HG03095 (cell line): ENCODE measurements at regions not wholly inside any gene's neighbourhood (a gene's known extent, or its start where the extent isn't known, plus 50 kb on each side); places are given as distances from the start of the nearest gene placed in this dataset.

Experiments
- ATAC-seq: cut with Tn5 transposase; IDR thresholded peaks from one replicate; pipeline ENCODE4 v1.9.1; 2021; ENCODE audit warnings: moderate library complexity; ENCODE audit not compliant: unreplicated experiment

- ATAC-seq, result no peak
Measured at GRCh38 chr10:56905051-56905450, 544.0 kb upstream of the ZWINT start.

GRCh38 chr10:56902554-56902953, 541.5 kb upstream of the ZWINT start:
- ATAC-seq, result no peak

GRCh38 chr10:56895306-56895705, 534.2 kb upstream of the ZWINT start:
- ATAC-seq, result no peak

- no peak for ATAC-seq
Measured at GRCh38 chr10:56881218-56881617, 520.2 kb upstream of the ZWINT start.

GRCh38 chr10:56880606-56881005, 519.5 kb upstream of the ZWINT start:
- no peak for ATAC-seq

- ATAC-seq, result no peak
Measured at GRCh38 chr10:56874950-56875349, 513.9 kb upstream of the ZWINT start.

- no peak for ATAC-seq
Measured at GRCh38 chr10:56871160-56871668, 510.2 kb upstream of the ZWINT start.

GRCh38 chr10:56867236-56867635, 506.2 kb upstream of the ZWINT start:
- ATAC-seq, result no peak

- no peak for ATAC-seq
Measured at GRCh38 chr10:56856569-56856968, 495.5 kb upstream of the ZWINT start.

GRCh38 chr10:56844978-56845529, 484.0 kb upstream of the ZWINT start:
- ATAC-seq, result no peak

GRCh38 chr10:56836659-56837058, 475.6 kb upstream of the ZWINT start:
- ATAC-seq, result no peak

GRCh38 chr10:56831681-56832080, 470.6 kb upstream of the ZWINT start:
- no peak for ATAC-seq

- ATAC-seq, result no peak
Measured at GRCh38 chr10:56823849-56824248, 462.8 kb upstream of the ZWINT start.

GRCh38 chr10:56805022-56805421, 444.0 kb upstream of the ZWINT start:
- no peak for ATAC-seq

- no peak for ATAC-seq
Measured at GRCh38 chr10:56785292-56785691, 424.2 kb upstream of the ZWINT start.

- ATAC-seq, result no peak
Measured at GRCh38 chr10:56782503-56782902, 421.4 kb upstream of the ZWINT start.

- ATAC-seq, result no peak
Measured at GRCh38 chr10:56771343-56771742, 410.3 kb upstream of the ZWINT start.

GRCh38 chr10:56763090-56763489, 402.0 kb upstream of the ZWINT start:
- no peak for ATAC-seq

GRCh38 chr10:56745490-56745889, 384.4 kb upstream of the ZWINT start:
- no peak for ATAC-seq

GRCh38 chr10:56728349-56728748, 367.3 kb upstream of the ZWINT start:
- no peak for ATAC-seq

- no peak for ATAC-seq
Measured at GRCh38 chr10:56722912-56723311, 361.9 kb upstream of the ZWINT start.

GRCh38 chr10:56715262-56715661, 354.2 kb upstream of the ZWINT start:
- no peak for ATAC-seq

- no peak for ATAC-seq
Measured at GRCh38 chr10:56698506-56698905, 337.4 kb upstream of the ZWINT start.
